ENCODE measurements at regions not wholly inside any gene's neighbourhood (a gene's known extent, or its start where the extent isn't known, plus 50 kb on each side); places are given as distances from the start of the nearest gene placed in this dataset.

DNA sequence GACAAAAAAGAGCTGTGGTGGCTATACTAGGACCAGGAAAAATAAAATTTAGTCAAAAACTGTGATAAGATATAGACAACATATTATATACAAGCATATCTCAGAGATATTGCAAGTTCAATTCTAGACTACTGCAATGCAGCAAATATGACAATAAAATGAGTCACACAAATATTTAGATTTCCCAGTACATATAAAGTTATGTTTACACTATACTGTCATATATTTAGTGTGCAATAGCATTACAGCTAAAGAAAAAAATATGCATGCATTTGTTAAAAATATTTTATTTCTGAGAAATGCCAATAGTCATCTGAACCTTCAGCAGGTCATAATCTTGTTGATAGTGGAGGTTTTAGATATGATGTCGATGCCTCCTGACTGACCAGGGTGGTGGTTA is 72.1 kb downstream of the AKR1C4 start:
- no peaks in the 10 kb centered on the region for H3K4me1 ChIP-seq
- H3K36me3 ChIP-seq: no peaks in the 10 kb centered on the region
- TF ChIP-seq, protein P1, sequence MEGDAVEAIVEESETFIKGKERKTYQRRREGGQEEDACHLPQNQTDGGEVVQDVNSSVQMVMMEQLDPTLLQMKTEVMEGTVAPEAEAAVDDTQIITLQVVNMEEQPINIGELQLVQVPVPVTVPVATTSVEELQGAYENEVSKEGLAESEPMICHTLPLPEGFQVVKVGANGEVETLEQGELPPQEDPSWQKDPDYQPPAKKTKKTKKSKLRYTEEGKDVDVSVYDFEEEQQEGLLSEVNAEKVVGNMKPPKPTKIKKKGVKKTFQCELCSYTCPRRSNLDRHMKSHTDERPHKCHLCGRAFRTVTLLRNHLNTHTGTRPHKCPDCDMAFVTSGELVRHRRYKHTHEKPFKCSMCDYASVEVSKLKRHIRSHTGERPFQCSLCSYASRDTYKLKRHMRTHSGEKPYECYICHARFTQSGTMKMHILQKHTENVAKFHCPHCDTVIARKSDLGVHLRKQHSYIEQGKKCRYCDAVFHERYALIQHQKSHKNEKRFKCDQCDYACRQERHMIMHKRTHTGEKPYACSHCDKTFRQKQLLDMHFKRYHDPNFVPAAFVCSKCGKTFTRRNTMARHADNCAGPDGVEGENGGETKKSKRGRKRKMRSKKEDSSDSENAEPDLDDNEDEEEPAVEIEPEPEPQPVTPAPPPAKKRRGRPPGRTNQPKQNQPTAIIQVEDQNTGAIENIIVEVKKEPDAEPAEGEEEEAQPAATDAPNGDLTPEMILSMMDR (IDR thresholded peaks at IDR 0.05; ENCODE audit: low read depth, low read length): no peak
- no peaks in the 10 kb centered on the region for H3K9me3 ChIP-seq
- H3K4me3 ChIP-seq (ENCODE audit: low read depth, low read length): no peak overlapping the region
- no peaks in the 10 kb centered on the region for H3K27me3 ChIP-seq
- no peak for DNase-seq

DNA sequence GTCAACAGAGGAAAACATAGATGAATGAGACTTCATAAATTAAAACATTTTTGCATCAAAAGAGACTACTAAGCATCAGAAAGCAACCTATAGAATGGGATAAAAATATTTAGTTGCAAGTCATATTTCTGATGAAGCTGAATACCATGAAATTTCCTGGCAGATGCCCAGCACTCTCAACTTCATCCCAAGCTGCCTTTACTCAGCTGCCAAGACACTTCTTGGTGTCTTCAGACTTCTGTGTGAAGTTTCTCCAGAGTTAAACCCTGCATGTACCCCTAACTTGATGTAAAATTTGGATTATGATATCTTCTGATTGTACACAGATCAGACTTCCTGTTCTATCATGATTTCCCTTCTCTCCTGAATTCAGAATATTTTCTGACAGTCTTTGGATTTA is 73.2 kb downstream of the AKR1C4 start:
- Histone ChIP-seq H3K4me3 (ENCODE audit: low read depth, low read length) (no peak overlapping the region), H3K27me3 (no peaks in the 10 kb centered on the region), H3K4me1 (no peaks in the 10 kb centered on the region), H3K36me3 (no peaks in the 10 kb centered on the region), H3K9me3 (no peaks in the 10 kb centered on the region)
- TF ChIP-seq, protein P1 (IDR thresholded peaks at IDR 0.05; ENCODE audit: low read depth, low read length): no peak
- DNase-seq: no peak

DNA sequence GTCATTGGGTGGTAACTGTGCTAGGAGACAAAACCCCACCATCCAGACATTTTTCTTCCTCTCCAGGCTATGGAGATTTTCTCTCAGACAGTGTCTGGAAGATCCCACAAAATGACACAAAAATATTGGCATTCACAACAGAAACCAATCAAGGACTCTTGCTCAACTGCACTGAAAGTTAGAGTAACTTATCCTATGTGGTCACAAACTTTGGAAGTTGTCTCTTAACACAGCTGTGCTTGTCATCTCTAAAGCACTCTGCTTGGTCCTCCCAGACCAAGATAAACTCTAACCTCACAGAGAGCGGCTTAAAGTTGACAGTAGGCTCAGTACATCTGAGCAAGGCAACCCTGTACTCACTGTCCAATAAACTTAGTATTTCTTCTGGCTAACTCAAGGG is 74.9 kb downstream of the AKR1C4 start:
- DNase-seq: no peak
- TF ChIP-seq, protein P1 (IDR thresholded peaks at IDR 0.05; ENCODE audit: low read depth, low read length): no peak

DNA sequence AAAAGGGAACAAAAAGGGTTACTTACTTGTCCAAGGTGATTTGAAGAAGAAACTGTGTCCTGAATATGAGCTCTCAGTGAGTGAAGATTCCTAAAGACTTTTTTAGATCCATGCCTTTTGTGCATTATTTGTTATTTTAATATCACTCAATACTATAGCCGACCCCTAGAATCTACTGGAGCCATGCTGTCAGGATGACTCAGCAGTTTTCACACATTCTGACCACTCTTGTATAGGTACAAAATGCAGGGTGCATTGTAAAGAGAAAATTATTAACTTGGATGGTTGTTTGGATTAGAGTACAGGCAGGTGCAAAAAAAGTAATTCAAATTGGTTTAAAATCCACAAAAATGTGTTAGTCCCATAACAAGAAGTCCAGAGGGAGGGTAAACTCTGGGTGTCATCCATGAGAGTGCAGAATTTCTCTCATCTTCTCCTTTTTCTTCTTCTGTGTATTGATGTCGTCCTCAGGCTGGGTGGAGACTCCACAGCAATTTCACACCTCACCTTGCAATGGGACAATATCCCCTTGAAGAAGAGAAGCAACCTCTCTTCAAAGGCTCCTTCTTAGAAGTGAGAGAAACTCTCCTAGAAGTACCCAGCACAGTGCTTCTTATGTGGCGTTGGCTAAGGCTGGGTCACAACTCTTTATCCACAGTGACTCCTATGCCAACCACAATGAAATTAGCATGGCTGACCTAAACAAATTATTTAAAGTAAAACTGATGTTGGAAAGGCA is 75.6 kb downstream of the AKR1C4 start:
- Histone ChIP-seq H3K4me3 (ENCODE audit: low read depth, low read length) (no peak overlapping the region), H3K36me3 (no peaks in the 10 kb centered on the region), H3K9me3 (no peaks in the 10 kb centered on the region), H3K4me1 (no peaks in the 10 kb centered on the region), H3K27me3 (no peaks in the 10 kb centered on the region)
- no peak for DNase-seq
- TF ChIP-seq, protein P1 (IDR thresholded peaks at IDR 0.05; ENCODE audit: low read depth, low read length): no peak

More for the DNA sequence above, 74.9 kb downstream of the AKR1C4 start:
- H3K9me3 ChIP-seq: no peaks in the 10 kb centered on the region
- H3K27me3 ChIP-seq: no peaks in the 10 kb centered on the region
- no peaks in the 10 kb centered on the region for H3K4me1 ChIP-seq
- H3K36me3 ChIP-seq: no peaks in the 10 kb centered on the region
- no peak overlapping the region for H3K4me3 ChIP-seq (ENCODE audit: low read depth, low read length)

DNA sequence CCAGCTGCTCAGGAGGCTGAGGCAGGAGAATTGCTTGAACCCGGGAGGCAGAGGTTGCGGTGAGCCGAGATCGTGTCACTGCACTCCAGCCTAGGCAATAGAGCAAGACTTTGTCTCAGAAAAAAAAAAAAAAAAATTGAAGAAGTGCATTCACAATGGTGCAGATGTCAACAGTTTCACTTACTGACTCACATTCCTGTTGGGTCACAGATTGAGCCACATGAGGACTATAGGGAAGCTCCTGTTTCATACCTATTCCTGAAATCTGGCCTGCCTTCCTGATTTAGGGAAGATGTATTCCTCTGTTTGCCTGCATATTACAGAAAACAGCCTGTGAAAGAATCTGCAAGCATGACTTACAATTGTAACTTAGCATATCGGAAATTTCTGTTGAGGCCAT is 78.2 kb downstream of the AKR1C4 start:
- TF ChIP-seq, protein P1 (IDR thresholded peaks at IDR 0.05; ENCODE audit: low read depth, low read length): no peak

DNA sequence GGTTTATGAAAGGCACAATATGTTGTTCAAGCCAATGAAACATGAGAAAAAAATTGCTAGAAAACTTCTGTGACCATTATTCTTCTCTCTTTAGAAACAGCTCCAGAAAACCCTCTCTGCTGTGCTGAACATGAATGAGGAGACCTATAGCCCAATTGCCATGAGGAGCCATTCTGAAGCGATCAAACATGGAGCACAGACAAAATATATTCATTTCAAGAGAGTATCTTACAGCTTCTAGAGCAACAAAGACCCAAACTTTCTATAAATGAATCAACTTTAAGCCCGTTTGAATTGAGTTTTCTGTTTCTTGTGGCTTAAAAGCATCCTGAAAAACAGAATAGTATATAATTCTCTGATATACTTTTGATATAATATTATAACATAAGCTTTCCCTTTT is 83.4 kb upstream of the UCN3 start:
- TF ChIP-seq, protein P1 (IDR thresholded peaks at IDR 0.05; ENCODE audit: low read depth, low read length): no peak
- Histone ChIP-seq H3K4me3 (ENCODE audit: low read depth, low read length) (no peak overlapping the region), H3K27me3 (0 out of 2 replicates have a peak, but pooled peaks cover 3% of the 10 kb centered on the region), H3K4me1 (no peaks in the 10 kb centered on the region), H3K9me3 (no peaks in the 10 kb centered on the region), H3K36me3 (no peaks in the 10 kb centered on the region)
- no peak for DNase-seq

More for the DNA sequence above, 78.2 kb downstream of the AKR1C4 start:
- Histone ChIP-seq H3K4me3 (ENCODE audit: low read depth, low read length) (no peak overlapping the region), H3K36me3 (no peaks in the 10 kb centered on the region), H3K27me3 (0 out of 2 replicates have a peak, but pooled peaks cover 3% of the 10 kb centered on the region), H3K9me3 (no peaks in the 10 kb centered on the region), H3K4me1 (no peaks in the 10 kb centered on the region)
- no peak for DNase-seq

Data from BE2C (cell line).